HCT116 (cell line): ENCODE measurements at regions not wholly inside any gene's neighbourhood (a gene's known extent, or its start where the extent isn't known, plus 50 kb on each side); places are given as distances from the start of the nearest gene placed in this dataset.
A peak's percentile ranks its signal among the peaks of the same experiment; 100 is the strongest.

Experiments used
- ATAC-seq: fragments of 200-7000 bp; cut with Tn5 transposase; 2 replicates; pipeline ENCODE4 v1.9.1; 2020; ENCODE audit warnings: mild to moderate bottlenecking, moderate library complexity
- BruUV-seq: library from RNA; stranded (reverse); fragments of 400-500 nt; replicated peaks from 2 replicates; lab custom pipeline; 2021; lab: Mats Ljungman, UMichigan
- CTCF ChIA-PET: fragments of 300-600 bp; sonication (Branson Sonifier 250); formaldehyde crosslinking; loops from one replicate; lab custom pipeline; 2021; ENCODE audit warnings: antibody characterized with exemption; lab: Charles Lee
- POLR2A ChIA-PET: fragments of 300-600, 350-600 bp; sonication (Branson Sonifier 250); formaldehyde crosslinking; loops from one replicate; lab custom pipeline; 2021; ENCODE audit warnings: antibody characterized with exemption; lab: Charles Lee
- RAD21 ChIA-PET, 2 experiments: fragments of 300-600 bp; sonication (Branson Sonifier 250); formaldehyde crosslinking; loops; one replicate each; lab custom pipeline; 2023; ENCODE audit warnings: low total read pairs in 2 of 2; ENCODE audit not compliant: uncharacterized antibody in 2 of 2, unreplicated experiment in 2 of 2, low non-redundant PET in 1 of 2; lab: Charles Lee
- DNase-seq: peaks from one replicate; pipeline ENCODE4 v3.0.0-alpha.2; 2010; ENCODE audit warnings: low read depth, low spot score
- H2AFZ ChIP-seq: fragments of 200-600 bp; shearing (Covaris generic), sonication (generic); 2 replicates; pipeline ENCODE4 v1.6.1; 2017; ENCODE audit warnings: low read depth, mixed run types, mixed read lengths, antibody characterized with exemption, low read length; ENCODE audit not compliant: poor library complexity, severe bottlenecking
- H3K27ac ChIP-seq: 2 replicates; pipeline ENCODE4 v1.5.1; 2012; ENCODE audit warnings: low read depth, low read length
- H3K27me3 ChIP-seq: fragments of 200-600 bp; sonication (generic); 2 replicates; pipeline ENCODE4 v1.6.1; 2016; ENCODE audit warnings: mixed run types, low read length, mixed read lengths; ENCODE audit not compliant: insufficient read depth
- H3K36me3 ChIP-seq, 2 experiments: fragments of 200-500 bp in 1 of 2; fragments of 200-600 bp in 1 of 2; sonication (Bioruptor generic) in 1 of 2; sonication (generic) in 1 of 2; 2 replicates each; pipeline versions ENCODE4 v1.5.1 to v1.6.1; 2014 to 2016; ENCODE audit warnings: low read length in 2 of 2, inconsistent platforms in 1 of 2, mixed read lengths in 1 of 2, mixed run types in 1 of 2; ENCODE audit not compliant: insufficient read depth in 2 of 2, control insufficient read depth in 1 of 2
- H3K4me1 ChIP-seq, 2 experiments: fragments of 200-600 bp in 1 of 2; sonication (generic) in 1 of 2; 2 replicates each; pipeline versions ENCODE4 v1.5.1 to v1.6.1; 2012 to 2017; ENCODE audit warnings: low read length in 2 of 2, inconsistent platforms in 1 of 2, mild to moderate bottlenecking in 1 of 2, mixed read lengths in 1 of 2, mixed run types in 1 of 2, moderate library complexity in 1 of 2; ENCODE audit not compliant: insufficient read depth in 2 of 2, control insufficient read depth in 1 of 2
- H3K4me2 ChIP-seq: fragments of 200-600 bp; sonication (generic); 2 replicates; pipeline ENCODE4 v1.6.1; 2017; ENCODE audit warnings: mixed run types, low read length, mixed read lengths
- H3K4me3 ChIP-seq, 2 experiments: fragments of 200-600 bp in 1 of 2; sonication (generic) in 1 of 2; replicated peaks in 1 of 2; 2 replicates each; pipeline ENCODE4 v1.5.1; 2011 to 2016; ENCODE audit warnings: low read length in 2 of 2, control low read depth in 1 of 2, low read depth in 1 of 2, mild to moderate bottlenecking in 1 of 2, mixed read lengths in 1 of 2, mixed run types in 1 of 2
- H3K79me2 ChIP-seq: fragments of 200-600 bp; sonication (generic); 2 replicates; pipeline ENCODE4 v1.6.1; 2017; ENCODE audit warnings: mild to moderate bottlenecking, mixed run types, low read length, moderate library complexity, mixed read lengths; ENCODE audit not compliant: insufficient read depth
- H3K9ac ChIP-seq: fragments of 200-600 bp; sonication (generic); 2 replicates; pipeline ENCODE4 v1.6.1; 2016; ENCODE audit warnings: low read length, mixed read lengths
- H3K9me2 ChIP-seq: fragments of 200-600 bp; sonication (generic), shearing (Covaris generic); 2 replicates; pipeline ENCODE4 v1.6.1; 2017; ENCODE audit warnings: mixed run types, mild to moderate bottlenecking, moderate library complexity; ENCODE audit not compliant: insufficient read depth
- H3K9me3 ChIP-seq, 2 experiments: fragments of 200-500 bp in 1 of 2; fragments of 200-600 bp in 1 of 2; sonication (Bioruptor generic) in 1 of 2; sonication (generic) in 1 of 2; 2 replicates each; pipeline ENCODE4 v1.6.1; 2014 to 2017; ENCODE audit warnings: low read length in 2 of 2, mixed read lengths in 2 of 2, inconsistent platforms in 1 of 2, low read depth in 1 of 2, mild to moderate bottlenecking in 1 of 2, mixed run types in 1 of 2, moderate library complexity in 1 of 2; ENCODE audit not compliant: control insufficient read depth in 1 of 2, insufficient read depth in 1 of 2
- H4K20me1 ChIP-seq: fragments of 200-600 bp; sonication (generic), shearing (Covaris generic); 2 replicates; pipeline ENCODE4 v1.6.1; 2017; ENCODE audit warnings: mixed run types, mild to moderate bottlenecking, moderate library complexity; ENCODE audit not compliant: insufficient read depth
- CTCF ChIP-seq, 3 experiments: fragments of 200-600 bp in 1 of 3; sonication (generic) in 1 of 3; IDR thresholded peaks in 2 of 3; conservative IDR thresholded peaks in 1 of 3; 2 replicates each; pipeline ENCODE4 v1.5.1; 2012 to 2017; ENCODE audit warnings: low read depth in 2 of 3, low read length in 2 of 3, antibody characterized with exemption in 1 of 3, borderline replicate concordance in 1 of 3, control low read depth in 1 of 3, mild to moderate bottlenecking in 1 of 3, mixed read lengths in 1 of 3, mixed run types in 1 of 3, moderate library complexity in 1 of 3; ENCODE audit not compliant: insufficient read depth in 1 of 3
- EGR1 ChIP-seq: IDR thresholded peaks from 2 replicates; pipeline ENCODE4 v1.6.1; 2012; ENCODE audit warnings: low read depth
- FOSL1 ChIP-seq: IDR thresholded peaks from 2 replicates; pipeline ENCODE4 v1.6.1; 2012; ENCODE audit warnings: low read depth
- JUND ChIP-seq: IDR thresholded peaks from 2 replicates; pipeline ENCODE4 v1.6.1; 2012
- ZFX ChIP-seq: fragments of 450-650 bp; IDR thresholded peaks from 2 replicates; pipeline ENCODE4 v1.6.1; 2017
- intact Hi-C: fragments of 100-400 bp; cut with micrococcal nuclease; formaldehyde crosslinking; loops from 2 replicates; pipeline ENCODE4 v1.10.0; 2022
- TF ChIP-seq, protein P1 (sequence below): IDR thresholded peaks from 2 replicates; pipeline ENCODE4 v1.6.1; 2012

GRCh38 chr12:16118586-16118985 is 158.9 kb downstream of the SLC15A5 start:
- ATAC-seq (no peak), DNase-seq (no peak)
- Histone ChIP-seq H3K9ac (no peak overlapping the region), H2AFZ (no peak overlapping the region), H3K27me3 (no peaks in the 10 kb centered on the region), H3K36me3 (no peaks in the 10 kb centered on the region), H3K4me3 (no peak overlapping the region), H3K4me1 (no peaks in the 10 kb centered on the region), H3K9me3 (no peaks in the 10 kb centered on the region), H3K9me2 (no peaks in the 10 kb centered on the region), H3K4me2 (no peak overlapping the region), H3K27ac (no peak overlapping the region), H4K20me1 (no peaks in the 10 kb centered on the region), H3K79me2 (no peaks in the 10 kb centered on the region)
- BruUV-seq: no TSS peak
- intact Hi-C loops: no loop called here
- ChIA-PET POLR2A (no interaction called here), CTCF (no interaction called here), RAD21 (no interaction called here)
- no peak for TF ChIP-seq JUND
- TF ChIP-seq EGR1: no peak

DNA sequence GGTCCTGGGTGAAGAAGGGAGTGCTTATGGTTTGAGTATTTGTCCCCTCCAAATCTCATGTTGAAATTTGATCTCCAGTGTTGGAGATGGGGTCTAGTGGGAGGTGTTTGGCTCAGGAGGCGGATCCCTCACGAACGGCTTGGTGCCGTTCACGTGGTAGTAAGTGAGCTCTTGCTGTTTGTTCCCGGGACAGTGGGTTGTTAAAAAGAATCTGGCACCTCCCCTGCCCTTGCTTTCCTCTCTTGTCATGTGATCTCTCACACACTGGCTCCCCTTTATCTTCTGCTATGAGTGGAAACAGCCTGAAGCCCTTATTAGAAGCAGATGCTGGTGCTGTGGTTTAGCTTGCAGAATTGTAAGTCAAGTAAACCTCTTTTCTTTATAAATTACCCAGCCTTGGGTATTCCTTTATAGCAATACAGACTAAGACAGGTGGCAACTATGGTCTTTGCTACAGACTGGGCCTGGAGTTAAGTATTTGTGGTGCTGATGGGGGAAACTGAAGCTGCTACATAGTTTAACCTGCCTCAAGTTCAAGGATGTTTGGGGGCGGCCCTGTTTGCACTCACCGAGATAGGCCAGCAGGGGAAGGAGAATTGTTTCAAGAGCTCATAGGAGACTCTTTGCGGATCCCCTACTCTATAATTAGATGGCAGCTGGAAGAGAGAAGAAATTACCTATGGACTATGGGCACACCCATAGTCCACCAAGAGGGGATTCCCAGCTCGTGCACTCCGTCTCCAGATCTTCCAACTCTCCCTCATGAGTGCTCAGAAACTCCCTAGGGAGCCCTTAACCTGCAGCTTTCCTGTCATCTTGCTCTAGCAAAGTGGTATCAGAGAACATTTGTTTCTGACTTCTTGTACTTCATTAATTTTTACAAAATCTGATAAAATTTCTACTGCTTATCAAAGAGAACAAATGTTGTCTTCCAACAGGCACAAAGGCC is 164.6 kb downstream of the SLC15A5 start:
- RAD21 ChIA-PET: no interaction called here
- H3K79me2 ChIP-seq: no peaks in the 10 kb centered on the region
- CTCF ChIA-PET: no interaction called here
- no peak overlapping the region for H3K9ac ChIP-seq
- no peak overlapping the region for H3K4me3 ChIP-seq
- H3K4me1 ChIP-seq: no peaks in the 10 kb centered on the region
- H3K36me3 ChIP-seq: no peaks in the 10 kb centered on the region
- H3K27me3 ChIP-seq: no peaks in the 10 kb centered on the region
- no TSS peak for BruUV-seq
- ATAC-seq (no peak), DNase-seq (no peak)
- no peaks in the 10 kb centered on the region for H4K20me1 ChIP-seq
- no peak overlapping the region for H2AFZ ChIP-seq
- POLR2A ChIA-PET: no interaction called here
- no peaks in the 10 kb centered on the region for H3K9me3 ChIP-seq
- no peak overlapping the region for H3K4me2 ChIP-seq
- no peak overlapping the region for H3K27ac ChIP-seq
- intact Hi-C loops: no loop called here
- TF ChIP-seq, protein P1, sequence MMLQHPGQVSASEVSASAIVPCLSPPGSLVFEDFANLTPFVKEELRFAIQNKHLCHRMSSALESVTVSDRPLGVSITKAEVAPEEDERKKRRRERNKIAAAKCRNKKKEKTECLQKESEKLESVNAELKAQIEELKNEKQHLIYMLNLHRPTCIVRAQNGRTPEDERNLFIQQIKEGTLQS: no peak
- TF ChIP-seq FOSL1: no peak
- TF ChIP-seq CTCF (IDR thresholded peaks at IDR 0.05 in 2 of 3, conservative IDR thresholded peaks at IDR 0.05 in 1 of 3; ENCODE audit: borderline replicate concordance in 1 of 3, insufficient read depth in 1 of 3, low read depth in 2 of 3, low read length in 2 of 3): 0 out of 6 replicates have a peak, but pooled peaks of 1 of the 3 experiments have one; percentile 10
- TF ChIP-seq ZFX: no peak
- H3K9me2 ChIP-seq: no peaks in the 10 kb centered on the region
